HG03108 (cell line): ENCODE measurements at regions not wholly inside any gene's neighbourhood (a gene's known extent, or its start where the extent isn't known, plus 50 kb on each side); places are given as distances from the start of the nearest gene placed in this dataset.

Source experiments
- ATAC-seq: cut with Tn5 transposase; IDR thresholded peaks from one replicate; pipeline ENCODE4 v1.9.1; 2021; ENCODE audit warnings: moderate library complexity; ENCODE audit not compliant: unreplicated experiment

GRCh38 chr9:86893811-86894490 is 53.4 kb downstream of the GAS1 start:
- no peak for ATAC-seq

- ATAC-seq, result no peak
These were observed 54.7 kb downstream of the GAS1 start for GRCh38 chr9:86892576-86892975.

GRCh38 chr9:86891886-86892437 is 55.3 kb downstream of the GAS1 start:
- ATAC-seq, result no peak

- ATAC-seq, result no peak
These were observed 56.2 kb downstream of the GAS1 start for GRCh38 chr9:86891091-86891490.

GRCh38 chr9:86885232-86885631 is 62.1 kb downstream of the GAS1 start:
- no peak for ATAC-seq

GRCh38 chr9:86876621-86877196 is 70.6 kb downstream of the GAS1 start:
- ATAC-seq, result no peak

- no peak for ATAC-seq
These were observed 78.7 kb downstream of the GAS1 start for GRCh38 chr9:86868616-86869015.

- no peak for ATAC-seq
These were observed 79.4 kb downstream of the GAS1 start for GRCh38 chr9:86867804-86868313.

GRCh38 chr9:86865952-86866351 is 81.4 kb downstream of the GAS1 start:
- ATAC-seq, result no peak

- ATAC-seq, result no peak
These were observed 87.3 kb downstream of the GAS1 start for GRCh38 chr9:86860006-86860405.

GRCh38 chr9:86859056-86859455 is 88.2 kb downstream of the GAS1 start:
- ATAC-seq, result no peak

- no peak for ATAC-seq
These were observed 89.3 kb downstream of the GAS1 start for GRCh38 chr9:86858009-86858408.

- no peak for ATAC-seq
These were observed 91.0 kb downstream of the GAS1 start for GRCh38 chr9:86856259-86856658.

GRCh38 chr9:86854898-86855523 is 92.3 kb downstream of the GAS1 start:
- no peak for ATAC-seq

GRCh38 chr9:86846656-86847055 is 100.7 kb downstream of the GAS1 start:
- ATAC-seq, result no peak

GRCh38 chr9:86843206-86843605 is 104.1 kb downstream of the GAS1 start:
- ATAC-seq, result no peak

- no peak for ATAC-seq
These were observed 104.7 kb downstream of the GAS1 start for GRCh38 chr9:86842573-86842972.

GRCh38 chr9:86839522-86839921 is 107.8 kb downstream of the GAS1 start:
- ATAC-seq, result no peak

- ATAC-seq, result no peak
These were observed 108.5 kb downstream of the GAS1 start for GRCh38 chr9:86838519-86839497.

- ATAC-seq, result no peak
These were observed 110.0 kb downstream of the GAS1 start for GRCh38 chr9:86837345-86837744.

GRCh38 chr9:86836797-86837196 is 110.5 kb downstream of the GAS1 start:
- peak; percentile 90 for ATAC-seq
